H7 (cell line): ENCODE measurements at regions not wholly inside any gene's neighbourhood (a gene's known extent, or its start where the extent isn't known, plus 50 kb on each side); places are given as distances from the start of the nearest gene placed in this dataset.
"Not testable (repeated sequence)": the region's sequence is repeated elsewhere in the genome, so short reads cannot be mapped to it uniquely, and the experiment has no call there.

Experiments
- DNase-seq: peaks from one replicate; pipeline ENCODE4 v3.0.0; 2012
- H3K27me3 ChIP-seq: 2 replicates; pipeline ENCODE4 v1.6.0; 2011; ENCODE audit warnings: mild to moderate bottlenecking, low read length; ENCODE audit not compliant: control insufficient read depth, insufficient read depth
- H3K36me3 ChIP-seq: replicated peaks from 2 replicates; pipeline ENCODE4 v1.5.1; 2011; ENCODE audit warnings: low read length; ENCODE audit not compliant: control insufficient read depth, insufficient read depth
- H3K4me3 ChIP-seq: 2 replicates; pipeline ENCODE4 v1.5.1; 2011; ENCODE audit warnings: low read depth, mild to moderate bottlenecking, control low read depth, low read length, moderate library complexity; ENCODE audit not compliant: insufficient read depth

DNA sequence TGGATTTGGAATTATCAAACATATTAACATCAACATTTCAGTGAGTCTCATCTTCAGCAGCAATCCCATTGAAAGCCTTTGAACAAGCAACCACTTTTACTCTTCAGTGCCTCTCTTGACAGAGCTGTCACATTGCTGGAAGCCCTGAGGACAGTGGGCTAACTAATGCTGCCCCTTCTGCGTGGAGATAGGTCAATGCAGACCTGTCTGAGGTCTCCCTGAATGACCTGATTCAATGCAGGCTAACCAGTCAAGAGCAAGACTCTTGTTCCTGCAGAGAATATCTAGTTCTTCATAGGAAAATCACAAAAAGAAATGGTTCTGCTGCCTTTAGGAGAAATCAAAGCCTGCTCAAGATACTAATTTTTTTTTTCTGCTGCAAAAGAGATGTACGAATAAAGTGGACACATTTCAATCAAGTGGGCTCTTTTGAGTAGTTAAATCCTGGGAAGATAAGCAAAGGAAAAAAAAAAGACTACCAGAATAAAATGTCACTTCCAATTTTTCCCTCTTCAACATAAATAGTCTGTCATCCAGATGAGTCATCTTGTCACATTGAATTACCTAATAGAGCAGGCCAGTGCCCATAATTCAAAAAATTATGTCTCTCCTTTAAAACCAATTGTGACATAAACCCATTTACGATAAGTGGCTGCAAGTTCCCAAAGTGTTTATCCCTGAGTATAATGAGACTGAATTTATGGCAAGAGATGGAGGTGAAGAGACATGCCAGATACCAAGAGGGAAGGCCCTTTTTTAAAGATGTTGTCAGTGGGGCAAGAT, 1269.0 kb upstream of the DDX18 start:
- Histone ChIP-seq H3K27me3 (no peaks in the 10 kb centered on the region), H3K4me3 (no peak overlapping the region), H3K36me3 (no peaks in the 10 kb centered on the region)
- DNase-seq = no peak

DNA sequence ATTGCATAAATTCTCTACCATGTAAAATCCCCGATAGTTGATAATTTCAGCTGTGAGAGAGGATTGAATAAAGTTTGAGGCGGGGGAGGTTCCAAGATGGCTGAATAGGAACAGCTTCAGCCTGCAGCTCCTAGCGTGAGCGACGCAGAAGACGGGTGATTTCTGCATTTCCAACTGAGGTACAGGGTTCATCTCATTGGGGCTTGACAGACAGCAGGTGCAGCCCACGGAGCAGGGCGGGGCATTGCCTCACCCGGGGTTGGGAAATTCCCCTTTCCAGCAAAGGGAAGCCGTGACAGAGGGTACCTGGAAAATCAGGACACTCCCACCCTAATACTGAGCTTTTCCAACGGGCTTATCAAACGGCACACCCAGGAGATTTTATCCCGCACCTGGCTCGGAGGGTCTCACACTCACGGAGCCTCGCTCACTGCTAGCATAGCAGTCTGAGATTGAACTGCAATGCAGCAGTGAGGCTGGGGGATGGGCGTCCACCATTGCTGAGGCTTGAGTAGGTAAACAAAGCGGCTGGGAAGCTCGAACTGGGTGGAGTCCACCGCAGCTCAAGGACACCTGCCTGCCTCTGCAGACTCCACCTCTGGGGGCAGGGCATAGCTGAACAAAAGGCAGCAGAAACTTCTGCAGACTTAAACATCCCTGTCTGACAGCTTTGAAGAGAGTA, 1261.6 kb upstream of the DDX18 start:
- not testable (repeated sequence) for H3K36me3 ChIP-seq, H3K4me3 ChIP-seq, H3K27me3 ChIP-seq, DNase-seq

DNA sequence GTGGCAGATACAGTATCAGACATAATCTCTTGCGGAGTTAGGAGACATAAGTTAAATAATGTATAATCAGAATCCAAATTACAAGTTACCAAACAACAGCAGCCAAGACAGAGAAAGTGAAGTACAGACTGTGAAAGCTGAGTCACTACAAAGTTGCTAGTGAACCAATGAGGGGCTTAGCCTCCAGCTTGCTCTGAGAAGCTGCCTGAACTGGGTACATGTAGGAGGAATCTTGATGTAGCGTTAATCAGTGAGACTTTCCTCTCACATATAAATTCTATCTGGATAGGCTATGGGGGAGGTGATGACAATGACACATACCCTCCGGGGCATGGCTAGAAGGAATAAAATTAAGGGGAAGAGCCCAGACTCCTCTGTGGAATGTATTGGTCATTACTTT, 1234.3 kb upstream of the DDX18 start:
- Histone ChIP-seq H3K27me3 (no peaks in the 10 kb centered on the region), H3K4me3 (no peak overlapping the region), H3K36me3 (no peaks in the 10 kb centered on the region)
- DNase-seq = no peak

DNA sequence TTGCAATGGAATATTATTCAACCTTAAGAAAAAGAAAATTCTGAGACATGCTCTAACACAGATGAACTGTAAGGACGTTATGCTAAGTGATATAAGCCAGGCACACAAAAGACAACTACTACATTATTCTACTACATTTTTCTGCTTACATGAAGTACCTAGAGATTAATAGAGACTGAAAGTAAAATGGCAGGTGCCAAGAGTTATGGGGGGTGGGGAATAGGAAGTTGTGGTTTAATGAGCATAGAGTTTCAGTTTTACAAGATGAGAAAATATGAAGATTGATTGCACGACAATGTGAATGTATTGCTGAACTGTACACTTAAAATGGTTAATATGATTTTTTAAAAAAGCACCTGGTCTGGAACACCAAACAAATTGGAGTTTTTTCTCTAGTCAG, 1231.6 kb upstream of the DDX18 start:
- H3K36me3 ChIP-seq = no peaks in the 10 kb centered on the region
- no peak overlapping the region for H3K4me3 ChIP-seq
- no peak for DNase-seq
- no peaks in the 10 kb centered on the region for H3K27me3 ChIP-seq

DNA sequence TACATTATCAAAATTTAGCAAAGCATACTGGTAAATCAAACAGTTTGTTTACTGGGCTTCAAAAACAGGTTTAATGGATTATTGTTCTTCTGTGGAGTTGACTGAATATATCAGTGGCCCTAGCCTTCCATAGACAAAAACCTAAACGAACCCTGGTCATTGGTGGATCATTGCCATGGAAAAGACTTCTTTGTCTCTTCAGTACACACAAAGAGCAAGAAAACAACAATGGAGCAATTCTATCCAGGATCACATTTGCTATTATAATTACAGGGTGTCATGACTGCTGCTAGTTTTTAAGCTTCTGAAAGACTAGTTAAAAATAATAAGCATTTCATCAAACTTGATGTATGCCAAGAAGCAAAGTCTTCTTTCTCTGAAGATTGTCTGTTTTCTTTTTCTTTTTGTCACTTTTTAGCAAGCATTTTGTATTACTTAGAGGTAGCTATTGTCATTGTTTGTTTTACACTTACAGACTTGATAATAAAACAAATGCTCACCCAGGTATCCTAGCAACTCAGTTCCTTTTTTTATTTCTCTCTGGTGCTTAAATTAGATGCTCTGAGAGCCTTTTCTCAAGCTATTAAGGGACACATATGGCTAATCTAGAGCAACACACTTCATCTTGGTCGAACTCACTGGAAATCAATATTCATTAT, 1228.7 kb upstream of the DDX18 start:
- H3K36me3 ChIP-seq = no peaks in the 10 kb centered on the region
- DNase-seq = no peak
- H3K4me3 ChIP-seq = no peak overlapping the region
- H3K27me3 ChIP-seq = no peaks in the 10 kb centered on the region

DNA sequence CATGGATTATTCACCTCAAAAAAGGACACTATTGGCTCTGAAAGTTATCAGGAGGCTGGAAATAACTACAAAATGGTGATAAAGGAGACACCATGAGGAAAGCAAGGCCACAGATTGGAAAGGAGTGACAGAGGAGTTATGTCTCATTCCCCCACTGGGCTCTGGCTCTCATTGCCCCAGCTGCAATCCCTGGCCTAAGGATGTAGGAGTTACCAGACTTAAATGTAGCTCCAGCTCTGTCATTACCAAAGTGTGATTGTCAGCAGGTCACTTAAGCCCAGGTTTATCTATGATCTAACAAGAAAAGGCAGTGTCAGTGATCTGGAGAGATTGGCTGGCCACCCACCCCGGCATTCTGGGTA, 1228.2 kb upstream of the DDX18 start:
- no peak for DNase-seq
- Histone ChIP-seq H3K27me3 (no peaks in the 10 kb centered on the region), H3K36me3 (no peaks in the 10 kb centered on the region), H3K4me3 (no peak overlapping the region)
